NCI-H1694 (cell line): ENCODE measurements at regions not wholly inside any gene's neighbourhood (a gene's known extent, or its start where the extent isn't known, plus 50 kb on each side); places are given as distances from the start of the nearest gene placed in this dataset.
"Not testable (repeated sequence)": the region's sequence is repeated elsewhere in the genome, so short reads cannot be mapped to it uniquely, and the experiment has no call there.

Experiments
- DNase-seq: peaks from one replicate; lab custom pipeline; 2025; lab: John Stamatoyannopoulos, UW

DNA sequence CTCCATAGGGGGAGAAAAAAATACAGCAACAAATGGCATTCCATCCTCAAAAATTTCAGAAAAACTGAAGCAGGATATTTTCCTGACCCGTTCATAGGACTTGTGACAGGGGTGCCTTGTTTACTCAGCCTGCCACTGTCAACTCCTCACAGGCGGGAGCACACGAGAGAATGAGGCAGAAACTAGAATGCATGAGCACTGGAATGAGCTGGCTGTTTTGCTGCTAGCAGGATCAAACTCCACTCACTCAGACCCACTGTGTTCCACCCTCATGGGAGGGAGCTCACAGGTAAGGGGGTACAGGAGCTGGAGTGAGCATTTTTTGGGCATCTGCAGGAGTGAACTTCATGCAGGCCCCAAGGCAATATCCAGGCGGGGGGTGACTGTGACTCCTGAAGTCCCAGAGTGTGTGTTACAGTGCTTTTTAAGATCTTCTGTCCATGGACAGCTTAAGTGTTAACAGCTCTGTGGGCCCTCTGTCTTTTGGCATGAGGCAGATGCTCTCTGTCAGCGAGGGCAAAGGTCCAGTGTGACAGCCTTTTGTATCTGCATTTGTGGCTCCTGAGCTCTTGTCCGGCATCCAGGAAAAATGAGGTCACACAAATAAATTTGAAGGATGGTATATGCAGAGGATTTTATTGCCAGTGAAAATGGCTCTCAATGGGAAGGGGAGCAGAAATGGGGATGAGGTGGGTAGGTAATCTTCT is 905.7 kb upstream of the TENM4 start:
- no peak for DNase-seq

GRCh38 chr11:80343436-80343835 is 902.6 kb upstream of the TENM4 start:
- DNase-seq: no peak

DNA sequence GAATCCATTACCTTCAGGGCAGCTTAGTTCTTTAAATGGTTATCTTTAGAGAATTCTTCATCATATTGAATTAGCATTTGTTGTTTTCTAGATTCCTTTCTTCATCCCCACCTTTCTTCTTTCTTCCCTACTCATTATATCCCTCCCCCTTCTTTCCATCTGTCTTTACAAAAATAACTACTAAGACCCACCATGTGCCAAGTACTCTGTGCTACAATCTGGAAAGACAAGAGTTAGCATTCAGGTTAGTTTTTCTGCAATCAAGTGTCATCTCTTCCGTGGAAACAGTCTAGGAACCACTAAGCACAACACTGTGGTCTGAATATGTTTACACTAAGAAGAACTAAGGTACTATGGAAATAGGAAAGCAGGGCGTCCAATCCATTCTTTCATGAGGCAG is 897.4 kb upstream of the TENM4 start:
- DNase-seq: no peak

DNA sequence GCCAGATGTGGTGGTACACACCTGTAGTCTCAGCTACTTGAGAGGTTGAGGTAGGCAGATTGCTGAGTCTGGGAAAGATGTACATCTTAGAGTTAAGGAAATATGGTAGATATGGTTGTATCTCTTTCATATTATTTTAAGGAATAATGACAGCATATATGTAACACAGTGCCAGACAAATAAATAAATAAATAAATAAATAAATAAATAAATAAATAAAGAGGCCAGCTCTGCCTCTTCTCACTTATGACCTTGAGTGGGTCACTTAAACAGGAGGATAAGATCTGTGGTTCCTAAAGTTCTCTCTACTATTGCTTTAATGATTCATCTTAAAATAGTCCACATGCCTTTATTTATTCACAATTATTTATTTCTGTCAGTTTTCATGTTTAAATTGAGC is 890.9 kb upstream of the TENM4 start:
- no peak for DNase-seq

- DNase-seq: no peak
Observed at GRCh38 chr11:80330264-80330663, 889.4 kb upstream of the TENM4 start.

- DNase-seq: no peak
Observed at GRCh38 chr11:80328774-80329173, 887.9 kb upstream of the TENM4 start.

DNA sequence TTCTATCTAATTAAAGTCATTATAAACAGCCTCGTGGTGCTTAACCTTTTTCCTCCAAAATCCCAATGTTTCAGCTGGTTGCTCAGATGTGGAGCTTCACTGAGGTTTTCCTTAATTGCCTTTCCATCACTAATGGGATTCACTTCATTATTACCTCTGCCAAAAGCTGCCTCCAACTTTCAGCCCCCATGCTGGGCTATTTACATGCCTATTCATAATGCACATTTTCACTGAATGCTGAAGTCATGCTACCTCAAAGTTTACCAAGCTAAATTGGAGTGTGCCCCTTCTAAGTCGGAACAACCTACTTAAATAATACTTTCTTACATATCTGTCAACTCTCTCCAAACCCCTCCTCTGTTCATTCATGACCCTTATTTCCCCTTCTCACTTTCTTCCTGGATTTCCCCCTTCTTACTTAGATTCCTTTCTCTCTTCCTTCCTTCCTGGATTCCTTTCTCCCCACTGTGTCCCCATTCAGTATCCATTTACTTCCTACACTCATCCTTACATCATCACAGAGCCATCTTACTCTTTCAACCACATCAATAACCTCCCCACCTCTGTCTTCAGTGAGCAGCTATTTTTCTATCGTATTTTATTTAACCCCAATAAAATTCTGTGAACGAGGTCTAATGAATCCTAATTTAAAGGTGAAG is 887.3 kb upstream of the TENM4 start:
- DNase-seq: no peak

- DNase-seq: no peak
Observed at GRCh38 chr11:80321786-80322185, 881.0 kb upstream of the TENM4 start.

- no peak for DNase-seq
Observed at GRCh38 chr11:80320765-80321164, 879.9 kb upstream of the TENM4 start.

GRCh38 chr11:80320226-80320625 is 879.4 kb upstream of the TENM4 start:
- no peak for DNase-seq

GRCh38 chr11:80317612-80318011 is 876.8 kb upstream of the TENM4 start:
- DNase-seq: no peak

GRCh38 chr11:80315200-80315599 is 874.4 kb upstream of the TENM4 start:
- DNase-seq: no peak

DNA sequence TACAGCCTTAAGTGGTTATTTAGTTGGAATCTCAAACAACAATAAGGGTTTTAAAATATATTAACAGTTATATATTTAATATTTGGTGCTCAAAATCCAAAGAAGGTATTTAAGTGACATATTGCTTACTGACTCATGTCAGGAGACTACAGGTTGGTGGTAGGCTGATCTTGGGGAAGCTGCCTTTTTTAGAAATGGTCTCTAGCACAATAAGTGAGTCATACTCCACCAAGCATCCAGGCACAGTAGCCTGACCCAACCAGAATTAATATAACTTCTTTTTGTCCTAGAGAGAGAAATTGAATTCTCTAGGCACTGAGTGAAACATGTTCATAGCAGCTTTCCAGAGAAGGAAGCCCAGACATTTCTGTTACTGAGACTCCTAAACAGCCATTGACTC is 868.5 kb upstream of the TENM4 start:
- DNase-seq: no peak

GRCh38 chr11:80307676-80308075 is 866.8 kb upstream of the TENM4 start:
- DNase-seq: no peak

- no peak for DNase-seq
Observed at GRCh38 chr11:80297858-80298632, 857.2 kb upstream of the TENM4 start.

GRCh38 chr11:80293293-80293692 is 852.5 kb upstream of the TENM4 start:
- no peak for DNase-seq

GRCh38 chr11:80284946-80285785 is 844.3 kb upstream of the TENM4 start:
- DNase-seq: no peak

- DNase-seq: no peak
Observed at GRCh38 chr11:80282643-80283042, 841.8 kb upstream of the TENM4 start.

GRCh38 chr11:80281194-80281593 is 840.4 kb upstream of the TENM4 start:
- no peak for DNase-seq

GRCh38 chr11:80280737-80281136 is 839.9 kb upstream of the TENM4 start:
- DNase-seq: no peak

GRCh38 chr11:80261776-80262175 is 820.9 kb upstream of the TENM4 start:
- DNase-seq: no peak

- DNase-seq: not testable (repeated sequence)
Observed at GRCh38 chr11:80257319-80258015, 816.6 kb upstream of the TENM4 start.
